Bronchial epithelial cell (primary cell): ENCODE measurements at regions not wholly inside any gene's neighbourhood (a gene's known extent, or its start where the extent isn't known, plus 50 kb on each side); places are given as distances from the start of the nearest gene placed in this dataset.
A peak's percentile ranks its signal among the peaks of the same experiment; 100 is the strongest.

Experiments
- DNase-seq: peaks from one replicate; pipeline ENCODE4 v3.0.0-alpha.2; 2010; ENCODE audit warnings: low read depth
- FAIRE-seq: peaks from 2 replicates; lab custom pipeline; 2011; peaks lifted over from hg19 to GRCh38; lab: Jason Lieb, UNC
- H3K27me3 ChIP-seq: 2 replicates; pipeline ENCODE4 v1.5.1; 2011; ENCODE audit warnings: low read length; ENCODE audit not compliant: control insufficient read depth, insufficient read depth
- H3K36me3 ChIP-seq: 2 replicates; pipeline ENCODE4 v1.5.1; 2011; ENCODE audit warnings: low read length; ENCODE audit not compliant: control insufficient read depth, insufficient read depth
- H3K4me3 ChIP-seq: 2 replicates; pipeline ENCODE4 v1.5.1; 2011; ENCODE audit warnings: mild to moderate bottlenecking, low read depth, low read length, control low read depth
- TF ChIP-seq, protein P1 (sequence below): IDR thresholded peaks from 2 replicates; pipeline ENCODE4 v1.5.1; 2011; ENCODE audit warnings: mild to moderate bottlenecking, moderate library complexity, low read length, control low read depth, inconsistent platforms; ENCODE audit not compliant: insufficient read depth, severe bottlenecking

DNA sequence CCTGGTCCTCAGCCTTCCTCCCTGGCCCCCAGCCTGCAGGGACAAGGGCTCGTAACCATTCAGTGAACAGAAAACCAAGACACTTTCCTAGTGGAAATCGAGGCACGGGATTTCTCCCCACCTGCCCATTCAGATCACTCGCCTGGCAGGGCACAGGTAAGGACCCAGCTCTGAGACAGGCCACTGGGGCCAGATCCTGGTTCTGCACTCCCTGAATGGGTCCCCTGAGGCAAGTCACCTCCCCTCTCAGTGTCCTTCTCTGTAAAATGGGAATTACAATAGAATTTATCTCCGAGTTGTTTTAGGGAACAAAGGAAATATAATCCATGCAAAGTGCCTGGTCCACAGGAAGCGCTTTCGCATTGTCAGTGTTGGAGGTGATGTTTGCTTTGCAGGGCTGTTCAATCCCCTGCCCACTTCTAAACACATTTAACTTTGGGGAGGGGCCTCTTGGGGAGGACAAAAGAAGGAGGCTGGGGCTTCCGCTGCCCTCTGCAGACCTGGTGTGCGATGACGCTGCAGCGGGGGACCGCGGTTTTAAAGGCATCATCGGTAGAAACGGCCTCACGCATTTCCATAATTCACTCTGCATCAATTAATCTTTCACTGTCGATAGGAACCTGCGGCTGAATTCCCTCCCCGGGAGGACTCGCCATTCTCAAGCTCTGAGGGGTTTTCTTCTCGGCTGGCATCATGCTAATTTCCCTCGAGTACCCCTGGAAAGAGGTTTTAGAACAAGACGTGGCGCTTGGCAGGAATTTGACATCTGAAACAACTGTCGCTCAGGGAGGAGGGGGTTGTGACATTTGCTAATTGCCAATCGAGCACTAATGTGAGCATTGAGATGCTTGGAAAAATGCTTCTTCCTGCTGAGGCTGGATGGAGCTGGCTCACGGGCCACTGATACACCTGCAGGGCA is 70.4 kb upstream of the FGF3 start:
- FAIRE-seq (no peak), DNase-seq (no peak)
- Histone ChIP-seq H3K36me3 (no peaks in the 10 kb centered on the region), H3K27me3 (peaks cover 10% of the 10 kb centered on the region), H3K4me3 (no peak overlapping the region)
- TF ChIP-seq, protein P1, sequence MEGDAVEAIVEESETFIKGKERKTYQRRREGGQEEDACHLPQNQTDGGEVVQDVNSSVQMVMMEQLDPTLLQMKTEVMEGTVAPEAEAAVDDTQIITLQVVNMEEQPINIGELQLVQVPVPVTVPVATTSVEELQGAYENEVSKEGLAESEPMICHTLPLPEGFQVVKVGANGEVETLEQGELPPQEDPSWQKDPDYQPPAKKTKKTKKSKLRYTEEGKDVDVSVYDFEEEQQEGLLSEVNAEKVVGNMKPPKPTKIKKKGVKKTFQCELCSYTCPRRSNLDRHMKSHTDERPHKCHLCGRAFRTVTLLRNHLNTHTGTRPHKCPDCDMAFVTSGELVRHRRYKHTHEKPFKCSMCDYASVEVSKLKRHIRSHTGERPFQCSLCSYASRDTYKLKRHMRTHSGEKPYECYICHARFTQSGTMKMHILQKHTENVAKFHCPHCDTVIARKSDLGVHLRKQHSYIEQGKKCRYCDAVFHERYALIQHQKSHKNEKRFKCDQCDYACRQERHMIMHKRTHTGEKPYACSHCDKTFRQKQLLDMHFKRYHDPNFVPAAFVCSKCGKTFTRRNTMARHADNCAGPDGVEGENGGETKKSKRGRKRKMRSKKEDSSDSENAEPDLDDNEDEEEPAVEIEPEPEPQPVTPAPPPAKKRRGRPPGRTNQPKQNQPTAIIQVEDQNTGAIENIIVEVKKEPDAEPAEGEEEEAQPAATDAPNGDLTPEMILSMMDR, result no peak

DNA sequence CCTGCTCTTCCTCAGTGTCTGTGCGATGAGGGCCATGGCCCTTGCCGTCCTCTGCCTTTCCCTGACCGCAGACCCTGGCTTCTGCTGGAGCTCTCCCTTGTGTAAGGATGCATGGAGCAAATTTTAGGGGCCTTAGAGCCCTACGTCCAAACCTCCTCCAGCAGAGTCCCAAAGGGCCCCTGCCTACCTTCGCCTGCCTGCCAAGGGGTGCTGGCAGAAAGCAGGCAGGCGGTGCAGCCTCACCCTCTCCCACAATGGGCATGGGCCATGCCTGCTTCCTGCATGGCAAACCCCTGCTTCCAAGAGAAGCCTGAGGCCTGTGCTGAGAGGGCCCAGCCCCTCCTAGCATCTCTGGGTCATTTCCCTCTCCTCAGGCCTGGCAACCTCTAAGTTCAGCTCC is 71.3 kb upstream of the FGF3 start:
- no peaks in the 10 kb centered on the region for H3K36me3 ChIP-seq
- peaks cover 10% of the 10 kb centered on the region for H3K27me3 ChIP-seq
- no peak for DNase-seq
- TF ChIP-seq, protein P1, result no peak
- H3K4me3 ChIP-seq, result no peak overlapping the region
- no peak for FAIRE-seq

DNA sequence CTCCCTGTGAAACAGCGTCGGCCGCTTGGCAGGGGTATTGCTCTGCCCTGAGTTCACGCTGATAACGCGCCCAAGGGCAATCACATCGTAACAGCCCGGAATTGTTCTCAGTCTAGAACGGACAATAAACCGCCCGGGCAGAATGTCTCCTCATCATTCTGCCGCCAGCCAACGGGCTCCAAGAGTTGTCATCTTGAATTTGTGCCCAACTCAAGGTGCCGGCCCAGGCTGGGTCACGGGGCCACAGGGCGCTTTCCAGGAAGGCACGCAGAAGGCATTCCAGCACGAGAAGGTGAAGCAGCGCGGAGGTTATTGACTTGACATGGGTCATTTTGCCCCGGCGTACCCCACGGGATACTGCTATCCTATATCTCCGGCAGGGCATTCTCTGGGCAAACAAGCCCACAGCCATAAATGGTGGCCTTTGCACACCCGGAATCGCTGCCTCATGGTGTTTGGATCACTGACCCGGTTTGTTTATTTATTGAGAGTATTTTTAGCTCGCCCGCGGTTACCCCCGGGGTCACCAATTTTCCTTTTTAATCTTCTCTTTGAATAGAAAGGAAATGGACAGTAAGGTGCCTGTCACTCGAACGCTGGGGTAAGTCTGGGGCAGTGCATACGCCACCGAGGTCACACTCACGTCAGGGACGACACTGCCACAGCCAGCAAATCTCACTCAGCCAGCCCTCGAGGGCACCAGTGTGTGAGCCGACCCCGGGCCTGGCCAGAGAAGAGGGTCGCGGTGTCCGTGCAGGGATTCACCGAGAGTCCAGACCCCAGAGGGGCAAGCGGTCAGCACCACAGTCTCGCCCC is 72.4 kb upstream of the FGF3 start:
- no peaks in the 10 kb centered on the region for H3K36me3 ChIP-seq
- peaks cover 10% of the 10 kb centered on the region for H3K27me3 ChIP-seq
- no peak overlapping the region for H3K4me3 ChIP-seq
- TF ChIP-seq, protein P1, result no peak
- no peak for DNase-seq
- no peak for FAIRE-seq

DNA sequence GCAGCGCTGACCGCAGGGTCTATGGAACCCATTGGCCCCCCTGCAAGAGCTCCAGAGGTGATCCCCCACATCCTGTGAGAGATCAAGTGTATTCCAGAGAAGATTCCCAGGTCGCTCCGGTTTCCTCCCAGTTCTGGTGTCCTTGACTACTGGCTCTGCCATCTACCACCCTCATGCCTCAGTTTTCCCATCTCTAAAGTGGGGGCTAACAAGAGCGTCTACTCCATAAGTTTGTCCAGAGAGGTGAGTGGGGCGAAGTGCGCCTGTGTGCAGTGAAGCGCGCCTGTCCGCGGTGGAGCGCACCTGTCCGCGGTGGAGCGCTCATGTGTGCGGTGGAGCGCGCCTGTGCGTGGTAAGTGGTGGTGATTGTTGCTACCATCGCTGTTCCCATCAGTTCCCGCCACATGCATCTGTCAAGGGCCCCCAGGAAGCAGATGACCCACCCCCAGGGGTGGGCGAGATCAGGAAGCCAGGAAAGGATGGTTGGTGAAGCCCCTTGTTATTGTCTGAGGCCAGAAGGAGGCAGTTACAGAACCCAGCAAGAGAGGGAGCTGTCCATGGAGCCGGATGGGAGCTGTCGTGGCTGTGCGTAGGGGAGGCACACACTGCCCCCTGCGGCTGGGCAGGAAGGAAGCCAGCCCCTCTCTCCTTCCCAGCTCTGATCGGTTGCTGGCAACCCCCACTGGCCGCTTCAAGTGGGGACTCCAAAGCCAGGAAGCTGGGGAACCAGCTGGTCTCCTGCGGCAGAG is 73.2 kb upstream of the FGF3 start:
- FAIRE-seq (no peak), DNase-seq (no peak)
- H3K27me3 ChIP-seq, result peaks cover 10% of the 10 kb centered on the region
- no peak overlapping the region for H3K4me3 ChIP-seq
- TF ChIP-seq, protein P1, result peak; percentile 28
- H3K36me3 ChIP-seq, result no peaks in the 10 kb centered on the region

DNA sequence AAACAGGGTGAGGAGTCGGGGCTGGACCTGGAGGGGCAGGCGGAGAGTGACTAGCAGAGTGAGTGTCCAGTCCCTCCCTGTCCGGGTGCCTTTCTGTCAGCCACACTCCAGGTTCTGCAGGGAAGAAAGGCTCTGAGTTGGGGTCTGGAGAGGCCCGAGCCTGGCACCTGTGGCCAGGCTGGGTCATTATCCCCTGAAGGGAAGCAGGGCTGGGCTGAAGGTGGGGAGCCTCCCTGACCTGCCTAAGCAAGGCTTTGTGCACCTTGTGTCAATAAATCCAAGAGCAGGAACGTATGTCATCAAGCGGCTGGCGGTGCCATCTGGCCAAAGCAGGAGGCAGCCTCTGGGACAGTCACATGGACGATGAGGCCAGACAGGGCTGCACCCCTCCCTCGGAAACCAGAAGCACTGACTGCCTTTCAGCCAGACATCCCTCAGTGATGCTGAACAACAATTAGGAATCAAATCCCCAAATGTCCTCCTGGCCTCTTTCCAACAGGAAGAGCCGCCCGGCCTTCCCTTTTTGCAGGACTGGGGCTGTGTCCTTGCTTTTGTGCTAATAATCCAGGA is 73.9 kb upstream of the FGF3 start:
- H3K27me3 ChIP-seq, result peaks cover 10% of the 10 kb centered on the region
- no peak for FAIRE-seq
- no peak for DNase-seq

More for the DNA sequence above, 73.9 kb upstream of the FGF3 start:
- TF ChIP-seq, protein P1, result no peak
- H3K4me3 ChIP-seq, result no peak overlapping the region
- no peaks in the 10 kb centered on the region for H3K36me3 ChIP-seq
